GM23338 (cell line): ENCODE measurements at regions not wholly inside any gene's neighbourhood (a gene's known extent, or its start where the extent isn't known, plus 50 kb on each side); places are given as distances from the start of the nearest gene placed in this dataset.
"Not testable (repeated sequence)": the region's sequence is repeated elsewhere in the genome, so short reads cannot be mapped to it uniquely, and the experiment has no call there.

Experiments used
- ATAC-seq: fragments of 200-7000 bp; cut with Tn5 transposase; 3 replicates; pipeline ENCODE4 v1.9.1; 2020
- DNase-seq: peaks from one replicate; pipeline ENCODE4 v3.0.0-alpha.2; 2015; ENCODE audit warnings: low spot score
- H2AFZ ChIP-seq: fragments of 200-600 bp; sonication (generic); 2 replicates; pipeline ENCODE4 v1.8.0; 2016; ENCODE audit warnings: antibody characterized with exemption, mild to moderate bottlenecking, moderate library complexity
- H3F3A ChIP-seq: fragments of 200-600 bp; sonication (generic); replicated peaks from 2 replicates; pipeline ENCODE4 v1.8.0; 2017; ENCODE audit warnings: antibody characterized with exemption, mixed run types, low read depth
- H3K27ac ChIP-seq: fragments of 200-600 bp; sonication (generic); 2 replicates; pipeline ENCODE4 v1.6.1; 2016; ENCODE audit warnings: low read depth
- H3K27me3 ChIP-seq: fragments of 200-600 bp; sonication (generic); 2 replicates; pipeline ENCODE4 v1.8.0; 2016; ENCODE audit warnings: mild to moderate bottlenecking, mixed run types, moderate library complexity; ENCODE audit not compliant: insufficient read depth
- H3K36me3 ChIP-seq: fragments of 200-600 bp; sonication (generic); 2 replicates; pipeline ENCODE4 v1.8.0; 2016; ENCODE audit warnings: mild to moderate bottlenecking; ENCODE audit not compliant: insufficient read depth
- H3K4me1 ChIP-seq: fragments of 200-600 bp; sonication (generic); 2 replicates; pipeline ENCODE4 v1.8.0; 2016; ENCODE audit warnings: mild to moderate bottlenecking, moderate library complexity; ENCODE audit not compliant: insufficient read depth
- H3K4me2 ChIP-seq: fragments of 200-600 bp; sonication (generic); 2 replicates; pipeline ENCODE4 v1.7.1; 2017; ENCODE audit warnings: mixed run types
- H3K4me3 ChIP-seq: fragments of 200-600 bp; sonication (generic); 2 replicates; pipeline ENCODE4 v1.6.1; 2016; ENCODE audit warnings: mixed run types
- H3K79me2 ChIP-seq: fragments of 200-600 bp; sonication (generic); replicated peaks from 2 replicates; pipeline ENCODE4 v1.8.0; 2017; ENCODE audit warnings: mild to moderate bottlenecking; ENCODE audit not compliant: insufficient read depth
- H3K9me2 ChIP-seq: fragments of 200-600 bp; sonication (generic); 2 replicates; pipeline ENCODE4 v1.8.0; 2017; ENCODE audit not compliant: insufficient read depth
- H4K20me1 ChIP-seq: fragments of 200-600 bp; sonication (generic); replicated peaks from 2 replicates; pipeline ENCODE4 v1.8.0; 2017; ENCODE audit warnings: mild to moderate bottlenecking; ENCODE audit not compliant: insufficient read depth
- H3K27ac Mint-ChIP-seq: 2 replicates; pipeline ENCODE4 v1.8.0; 2020; ENCODE audit warnings: inconsistent platforms, mild to moderate bottlenecking, moderate library complexity, mixed read lengths
- H3K27me3 Mint-ChIP-seq: 3 replicates; pipeline ENCODE4 v1.8.0; 2022; ENCODE audit warnings: low read depth, mild to moderate bottlenecking, moderate library complexity, mixed read lengths, inconsistent platforms; ENCODE audit not compliant: insufficient read depth, poor library complexity
- H3K36me3 Mint-ChIP-seq: 3 replicates; pipeline ENCODE4 v1.8.0; 2021; ENCODE audit warnings: low read depth, mild to moderate bottlenecking, inconsistent platforms, moderate library complexity, mixed read lengths
- H3K4me1 Mint-ChIP-seq: 3 replicates; pipeline ENCODE4 v1.8.0; 2020; ENCODE audit warnings: mild to moderate bottlenecking, inconsistent platforms, mixed read lengths
- H3K4me3 Mint-ChIP-seq: 3 replicates; pipeline ENCODE4 v1.8.0; 2021; ENCODE audit warnings: moderate library complexity, mild to moderate bottlenecking, inconsistent platforms, mixed read lengths
- H3K9me3 Mint-ChIP-seq: 3 replicates; pipeline ENCODE4 v1.8.0; 2020; ENCODE audit warnings: moderate library complexity, mild to moderate bottlenecking, inconsistent platforms, mixed read lengths
- CREB1 ChIP-seq: fragments of 250-450 bp; sonication (Bioruptor Pico); IDR thresholded peaks from 2 replicates; pipeline ENCODE4 v1.5.0; 2020; ENCODE audit warnings: low read depth, mild to moderate bottlenecking, moderate library complexity
- EZH2 ChIP-seq: fragments of 200-600 bp; sonication (generic); IDR thresholded peaks from one replicate; pipeline ENCODE4 v1.8.0; 2017; ENCODE audit warnings: antibody characterized with exemption, mild to moderate bottlenecking, low read depth; ENCODE audit not compliant: unreplicated experiment
- EZH2phosphoT487 ChIP-seq: fragments of 200-600 bp; sonication (generic); IDR thresholded peaks from one replicate; pipeline ENCODE4 v1.8.1; 2018; ENCODE audit warnings: antibody characterized with exemption; ENCODE audit not compliant: unreplicated experiment
- JUNB ChIP-seq: IDR thresholded peaks from one replicate; pipeline ENCODE4 v1.6.1; 2016; ENCODE audit warnings: antibody characterized with exemption; ENCODE audit not compliant: unreplicated experiment
- NANOG ChIP-seq: IDR thresholded peaks from 2 replicates; pipeline ENCODE4 v1.6.1; 2016; ENCODE audit warnings: antibody characterized with exemption, borderline replicate concordance
- POLR2AphosphoS5 ChIP-seq: IDR thresholded peaks from 2 replicates; pipeline ENCODE4 v1.6.1; 2016; ENCODE audit warnings: antibody characterized with exemption, low read depth
- STAT1 ChIP-seq: IDR thresholded peaks from one replicate; pipeline ENCODE4 v1.6.1; 2016; ENCODE audit warnings: antibody characterized with exemption; ENCODE audit not compliant: unreplicated experiment
- ZNF114 ChIP-seq: fragments of 250-450 bp; sonication (Bioruptor Pico); IDR thresholded peaks from 2 replicates; pipeline ENCODE4 v1.5.0; 2020; ENCODE audit warnings: mild to moderate bottlenecking, moderate library complexity
- ZNF331 ChIP-seq: fragments of 250-450 bp; sonication (Bioruptor Pico); IDR thresholded peaks from 2 replicates; pipeline ENCODE4 v1.5.0; 2020; ENCODE audit warnings: low read depth, mild to moderate bottlenecking, moderate library complexity
- ZNF462 ChIP-seq: fragments of 250-450 bp; sonication (Bioruptor Pico); IDR thresholded peaks from 2 replicates; pipeline ENCODE4 v1.5.0; 2020; ENCODE audit warnings: mild to moderate bottlenecking, moderate library complexity
- TF ChIP-seq, protein P1 (sequence below): IDR thresholded peaks from 2 replicates; pipeline ENCODE4 v1.6.1; 2016; ENCODE audit warnings: antibody characterized with exemption
- TF ChIP-seq, protein P2 (sequence below), 2 experiments: fragments of 200-600 bp in 1 of 2; sonication (generic) in 1 of 2; conservative IDR thresholded peaks; 2 replicates each; pipeline versions ENCODE4 v1.5.1 to v1.6.1; 2016 to 2017; ENCODE audit warnings: antibody characterized with exemption in 2 of 2, low read depth in 2 of 2, mild to moderate bottlenecking in 2 of 2, moderate library complexity in 1 of 2

- not testable (repeated sequence) for DNase-seq, H3K4me1 Mint-ChIP-seq, H3K27ac Mint-ChIP-seq, H3K4me1 ChIP-seq, H3K36me3 ChIP-seq, H3K36me3 Mint-ChIP-seq, H2AFZ ChIP-seq, H3K27me3 Mint-ChIP-seq, H3K27ac ChIP-seq, H3F3A ChIP-seq, H3K4me2 ChIP-seq, H3K9me2 ChIP-seq, H3K4me3 Mint-ChIP-seq, H3K4me3 ChIP-seq, H4K20me1 ChIP-seq, H3K79me2 ChIP-seq, ATAC-seq, H3K9me3 Mint-ChIP-seq, H3K27me3 ChIP-seq
Observed at GRCh38 chr6:12492929-12493328, 202.8 kb downstream of the EDN1 start.

DNA sequence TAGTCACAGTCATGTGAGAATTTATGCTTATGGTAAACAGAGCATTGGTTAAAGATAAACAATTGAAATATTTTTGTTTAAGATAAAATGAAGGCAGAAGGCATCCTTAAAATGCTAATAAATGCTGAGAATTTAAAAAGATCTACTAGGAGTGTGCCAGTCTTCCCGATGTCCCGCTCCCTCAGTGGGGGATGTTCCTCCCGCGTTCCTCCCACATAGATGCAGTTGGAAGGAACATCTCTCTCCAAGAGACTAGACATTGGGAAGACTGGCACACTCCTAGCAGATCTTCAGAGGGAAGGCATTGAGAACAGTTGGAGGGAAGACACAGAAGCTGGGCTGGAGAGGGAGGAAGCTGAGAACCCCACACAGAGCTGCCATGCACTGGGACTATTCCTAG, 203.3 kb downstream of the EDN1 start:
- no peak for ATAC-seq
- no peak for TF ChIP-seq STAT1
- no peak for TF ChIP-seq EZH2
- TF ChIP-seq POLR2AphosphoS5: no peak
- TF ChIP-seq CREB1 (CRISPR knock-in tag): no peak
- no peak for TF ChIP-seq ZNF331 (CRISPR knock-in tag)
- no peak for TF ChIP-seq ZNF462 (CRISPR knock-in tag)
- TF ChIP-seq NANOG: no peak
- TF ChIP-seq, protein P1, sequence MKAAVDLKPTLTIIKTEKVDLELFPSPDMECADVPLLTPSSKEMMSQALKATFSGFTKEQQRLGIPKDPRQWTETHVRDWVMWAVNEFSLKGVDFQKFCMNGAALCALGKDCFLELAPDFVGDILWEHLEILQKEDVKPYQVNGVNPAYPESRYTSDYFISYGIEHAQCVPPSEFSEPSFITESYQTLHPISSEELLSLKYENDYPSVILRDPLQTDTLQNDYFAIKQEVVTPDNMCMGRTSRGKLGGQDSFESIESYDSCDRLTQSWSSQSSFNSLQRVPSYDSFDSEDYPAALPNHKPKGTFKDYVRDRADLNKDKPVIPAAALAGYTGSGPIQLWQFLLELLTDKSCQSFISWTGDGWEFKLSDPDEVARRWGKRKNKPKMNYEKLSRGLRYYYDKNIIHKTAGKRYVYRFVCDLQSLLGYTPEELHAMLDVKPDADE: no peak
- TF ChIP-seq, protein P2, sequence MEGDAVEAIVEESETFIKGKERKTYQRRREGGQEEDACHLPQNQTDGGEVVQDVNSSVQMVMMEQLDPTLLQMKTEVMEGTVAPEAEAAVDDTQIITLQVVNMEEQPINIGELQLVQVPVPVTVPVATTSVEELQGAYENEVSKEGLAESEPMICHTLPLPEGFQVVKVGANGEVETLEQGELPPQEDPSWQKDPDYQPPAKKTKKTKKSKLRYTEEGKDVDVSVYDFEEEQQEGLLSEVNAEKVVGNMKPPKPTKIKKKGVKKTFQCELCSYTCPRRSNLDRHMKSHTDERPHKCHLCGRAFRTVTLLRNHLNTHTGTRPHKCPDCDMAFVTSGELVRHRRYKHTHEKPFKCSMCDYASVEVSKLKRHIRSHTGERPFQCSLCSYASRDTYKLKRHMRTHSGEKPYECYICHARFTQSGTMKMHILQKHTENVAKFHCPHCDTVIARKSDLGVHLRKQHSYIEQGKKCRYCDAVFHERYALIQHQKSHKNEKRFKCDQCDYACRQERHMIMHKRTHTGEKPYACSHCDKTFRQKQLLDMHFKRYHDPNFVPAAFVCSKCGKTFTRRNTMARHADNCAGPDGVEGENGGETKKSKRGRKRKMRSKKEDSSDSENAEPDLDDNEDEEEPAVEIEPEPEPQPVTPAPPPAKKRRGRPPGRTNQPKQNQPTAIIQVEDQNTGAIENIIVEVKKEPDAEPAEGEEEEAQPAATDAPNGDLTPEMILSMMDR (conservative IDR thresholded peaks at IDR 0.05; ENCODE audit: low read depth in 2 of 2): no peak
- TF ChIP-seq ZNF114: no peak
- TF ChIP-seq EZH2phosphoT487: no peak
- no peak for TF ChIP-seq JUNB

More for the DNA sequence above, 203.3 kb downstream of the EDN1 start:
- Histone ChIP-seq H3K36me3 (no peaks in the 10 kb centered on the region), H3K4me2 (no peak overlapping the region), H4K20me1 (no peaks in the 10 kb centered on the region), H3K4me1 (no peaks in the 10 kb centered on the region), H3K27me3 (no peaks in the 10 kb centered on the region), H3K4me3 (no peak overlapping the region), H3K27ac (no peak overlapping the region), H2AFZ (no peak overlapping the region), H3F3A (no peaks in the 10 kb centered on the region), H3K79me2 (no peaks in the 10 kb centered on the region), H3K9me2 (peaks cover 7% of the 10 kb centered on the region)
- no peaks in the 10 kb centered on the region for H3K36me3 Mint-ChIP-seq
- no peak overlapping the region for H3K27ac Mint-ChIP-seq
- H3K9me3 Mint-ChIP-seq: no peaks in the 10 kb centered on the region; the same call in 2 of the 3 replicates
- H3K4me1 Mint-ChIP-seq: no peaks in the 10 kb centered on the region
- H3K27me3 Mint-ChIP-seq: no peaks in the 10 kb centered on the region
- H3K4me3 Mint-ChIP-seq: no peak overlapping the region
- no peak for DNase-seq
